ENCODE measurements at regions not wholly inside any gene's neighbourhood (a gene's known extent, or its start where the extent isn't known, plus 50 kb on each side); places are given as distances from the start of the nearest gene placed in this dataset.

DNA sequence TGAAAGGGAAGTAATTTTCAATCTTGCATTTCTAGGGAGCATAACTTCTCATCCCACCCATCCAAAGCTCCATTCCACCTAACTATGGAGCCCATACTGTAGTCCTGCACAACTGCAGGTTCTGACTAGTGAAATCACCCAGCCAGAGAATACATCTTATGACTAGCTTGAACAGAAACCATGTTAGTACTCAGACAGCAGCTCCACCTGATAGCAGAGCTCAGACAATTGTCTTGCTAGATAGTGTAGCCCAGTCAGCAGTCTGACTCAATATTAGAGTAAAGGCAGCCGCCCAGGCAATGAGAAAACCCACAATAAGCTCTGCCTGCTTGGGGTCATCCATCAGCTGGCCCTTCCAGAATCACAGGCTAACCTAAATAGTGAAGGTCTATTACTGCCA lies 544.7 kb upstream of the GBE1 start:
- TF ChIP-seq ZFX (IDR thresholded peaks at IDR 0.05) = no peak
- TF ChIP-seq, protein P1, sequence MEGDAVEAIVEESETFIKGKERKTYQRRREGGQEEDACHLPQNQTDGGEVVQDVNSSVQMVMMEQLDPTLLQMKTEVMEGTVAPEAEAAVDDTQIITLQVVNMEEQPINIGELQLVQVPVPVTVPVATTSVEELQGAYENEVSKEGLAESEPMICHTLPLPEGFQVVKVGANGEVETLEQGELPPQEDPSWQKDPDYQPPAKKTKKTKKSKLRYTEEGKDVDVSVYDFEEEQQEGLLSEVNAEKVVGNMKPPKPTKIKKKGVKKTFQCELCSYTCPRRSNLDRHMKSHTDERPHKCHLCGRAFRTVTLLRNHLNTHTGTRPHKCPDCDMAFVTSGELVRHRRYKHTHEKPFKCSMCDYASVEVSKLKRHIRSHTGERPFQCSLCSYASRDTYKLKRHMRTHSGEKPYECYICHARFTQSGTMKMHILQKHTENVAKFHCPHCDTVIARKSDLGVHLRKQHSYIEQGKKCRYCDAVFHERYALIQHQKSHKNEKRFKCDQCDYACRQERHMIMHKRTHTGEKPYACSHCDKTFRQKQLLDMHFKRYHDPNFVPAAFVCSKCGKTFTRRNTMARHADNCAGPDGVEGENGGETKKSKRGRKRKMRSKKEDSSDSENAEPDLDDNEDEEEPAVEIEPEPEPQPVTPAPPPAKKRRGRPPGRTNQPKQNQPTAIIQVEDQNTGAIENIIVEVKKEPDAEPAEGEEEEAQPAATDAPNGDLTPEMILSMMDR (conservative IDR thresholded peaks at IDR 0.05) = no peak
- H3K27ac ChIP-seq = no peak overlapping the region

DNA sequence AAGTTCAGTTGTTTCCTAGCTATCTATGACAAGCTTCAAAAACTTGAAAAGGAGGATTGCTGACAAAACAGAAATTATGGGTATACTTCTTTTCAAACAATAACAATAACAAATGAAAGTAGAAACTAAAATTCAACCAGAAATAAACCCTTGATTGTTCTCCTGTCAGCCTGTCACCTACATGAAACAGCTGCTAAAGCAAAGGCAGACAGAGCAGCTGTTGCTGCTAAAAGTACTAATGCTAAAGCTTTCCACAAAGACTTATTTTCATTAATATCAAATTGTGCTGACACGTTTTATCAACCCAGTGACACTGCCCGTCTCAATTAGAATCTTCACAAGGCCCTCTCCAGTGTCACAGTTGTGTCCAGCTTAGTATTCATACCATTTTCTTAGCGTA lies 533.2 kb upstream of the GBE1 start:
- no peak for TF ChIP-seq ZFX (IDR thresholded peaks at IDR 0.05)
- TF ChIP-seq, protein P1 (conservative IDR thresholded peaks at IDR 0.05) = no peak
- H3K27ac ChIP-seq = no peak overlapping the region

DNA sequence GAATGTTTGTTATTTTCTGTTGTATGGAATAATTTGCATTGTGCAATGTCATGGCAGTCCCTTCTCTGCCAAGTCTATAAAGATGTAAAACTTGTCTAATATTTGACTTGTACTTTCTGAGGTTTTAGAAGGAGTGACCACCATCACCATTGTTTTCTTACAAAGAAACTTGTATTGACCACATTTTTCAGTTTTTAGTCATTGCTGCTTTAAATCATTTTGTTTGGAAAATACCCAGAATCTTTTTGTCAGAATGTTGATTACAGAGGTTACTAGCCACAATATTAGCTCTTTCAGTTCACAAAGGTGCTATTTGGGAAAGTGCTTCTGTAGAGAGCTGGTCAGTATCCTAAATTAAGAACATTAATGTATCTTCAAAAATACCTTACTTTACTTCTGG lies 532.4 kb upstream of the GBE1 start:
- H3K27ac ChIP-seq = no peak overlapping the region
- TF ChIP-seq ZFX (IDR thresholded peaks at IDR 0.05) = no peak
- TF ChIP-seq, protein P1 (conservative IDR thresholded peaks at IDR 0.05) = no peak

DNA sequence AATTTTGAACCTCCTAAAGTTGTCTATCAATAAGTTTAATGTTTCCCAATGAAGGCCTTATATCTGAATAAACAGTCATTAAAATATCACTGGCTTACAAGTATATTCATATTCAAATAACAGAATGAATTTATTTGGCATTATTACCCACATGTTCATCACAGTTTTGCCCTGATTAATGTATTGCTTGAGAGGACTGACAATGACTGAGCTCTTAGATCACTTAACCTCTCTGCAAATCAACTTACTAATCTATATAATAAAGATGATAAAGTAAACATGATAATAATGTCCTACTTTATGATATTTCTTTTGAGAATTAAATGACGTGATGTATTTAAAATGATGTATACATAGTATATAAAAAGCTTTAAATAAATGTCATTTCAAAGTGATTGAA lies 532.0 kb upstream of the GBE1 start:
- TF ChIP-seq, protein P1 (conservative IDR thresholded peaks at IDR 0.05) = no peak
- no peak for TF ChIP-seq ZFX (IDR thresholded peaks at IDR 0.05)
- no peak overlapping the region for H3K27ac ChIP-seq

DNA sequence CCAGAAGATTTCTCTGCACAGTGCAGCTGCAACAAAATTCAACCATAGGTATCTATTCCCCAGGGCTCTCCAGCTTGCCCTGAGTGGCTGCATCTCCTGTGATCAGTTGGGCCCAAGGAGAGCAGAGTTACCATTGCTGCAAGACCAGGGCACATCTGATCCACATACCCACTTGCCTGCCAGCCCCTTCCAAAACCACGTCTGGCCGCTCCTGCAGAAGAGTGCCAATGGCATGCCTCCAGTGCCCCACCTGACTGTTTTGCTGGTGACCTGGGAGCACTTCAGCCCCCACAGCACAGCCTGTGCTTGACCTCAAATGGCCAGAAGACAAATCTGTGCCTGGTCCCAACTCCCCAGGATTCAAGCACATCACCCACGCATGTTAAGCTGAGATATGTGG lies 526.1 kb upstream of the GBE1 start:
- H3K27ac ChIP-seq = no peak overlapping the region
- TF ChIP-seq, protein P1 (conservative IDR thresholded peaks at IDR 0.05) = no peak
- no peak for TF ChIP-seq ZFX (IDR thresholded peaks at IDR 0.05)

DNA sequence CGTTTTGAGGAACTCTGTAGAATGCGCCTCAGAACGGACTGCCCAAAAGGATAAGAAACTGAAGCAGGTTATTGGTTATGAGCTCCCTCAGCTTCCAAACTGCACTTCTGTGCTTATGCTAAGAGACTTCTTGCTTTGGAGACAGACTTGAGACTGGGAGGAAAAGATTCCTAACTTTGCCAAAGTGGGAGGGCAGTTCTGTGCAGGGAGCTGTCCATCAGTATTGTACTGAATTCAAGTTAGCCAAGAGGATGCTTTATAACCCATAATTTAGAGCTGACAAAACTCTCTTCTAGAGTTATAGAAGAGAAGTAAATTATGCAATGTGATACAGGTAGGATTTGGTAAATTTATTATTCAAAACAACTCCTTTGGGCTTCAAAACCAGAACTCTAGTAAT lies 519.8 kb upstream of the GBE1 start:
- TF ChIP-seq, protein P1 (conservative IDR thresholded peaks at IDR 0.05) = no peak
- no peak for TF ChIP-seq ZFX (IDR thresholded peaks at IDR 0.05)
- no peak overlapping the region for H3K27ac ChIP-seq

DNA sequence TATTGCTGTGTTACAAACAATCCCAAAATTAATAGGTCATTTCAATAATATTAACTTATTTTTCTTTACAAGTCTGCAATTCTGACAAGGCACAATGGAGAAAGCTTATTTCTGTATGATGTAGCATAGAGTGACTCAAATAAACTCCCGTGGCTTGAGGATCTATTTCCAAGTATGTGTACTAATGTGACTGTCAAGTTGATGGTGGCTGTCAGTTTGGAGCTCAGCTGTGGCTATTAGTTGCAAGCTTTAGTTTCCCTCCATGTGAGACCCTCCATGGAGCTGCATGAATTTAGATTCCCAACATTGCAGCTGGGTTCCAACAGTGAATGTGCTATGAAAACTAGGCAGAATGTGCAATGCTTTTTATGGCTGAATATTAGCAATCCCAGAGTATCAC lies 515.5 kb upstream of the GBE1 start:
- TF ChIP-seq ZFX (IDR thresholded peaks at IDR 0.05) = no peak
- TF ChIP-seq, protein P1 (conservative IDR thresholded peaks at IDR 0.05) = no peak
- no peak overlapping the region for H3K27ac ChIP-seq
